HG03045 (cell line): ENCODE measurements at regions not wholly inside any gene's neighbourhood (a gene's known extent, or its start where the extent isn't known, plus 50 kb on each side); places are given as distances from the start of the nearest gene placed in this dataset.
"Not testable (repeated sequence)": the region's sequence is repeated elsewhere in the genome, so short reads cannot be mapped to it uniquely, and the experiment has no call there.

Source experiments
- ATAC-seq: cut with Tn5 transposase; IDR thresholded peaks from one replicate; pipeline ENCODE4 v1.9.1; 2021; ENCODE audit warnings: mild to moderate bottlenecking, moderate library complexity; ENCODE audit not compliant: unreplicated experiment

- ATAC-seq = no peak
Observed at GRCh38 chr14:105910426-105910825, 384.0 kb downstream of the TMEM121 start.

GRCh38 chr14:105911006-105911847, 384.8 kb downstream of the TMEM121 start:
- ATAC-seq = no peak

GRCh38 chr14:105911848-105912292, 385.5 kb downstream of the TMEM121 start:
- ATAC-seq = not testable (repeated sequence)

GRCh38 chr14:105912641-105913180, 386.3 kb downstream of the TMEM121 start:
- no peak for ATAC-seq

- ATAC-seq = no peak
Observed at GRCh38 chr14:105913221-105913620, 386.8 kb downstream of the TMEM121 start.

GRCh38 chr14:105913861-105914260, 387.5 kb downstream of the TMEM121 start:
- no peak for ATAC-seq

- ATAC-seq = not testable (repeated sequence)
Observed at GRCh38 chr14:105914281-105914680, 387.9 kb downstream of the TMEM121 start.

- no peak for ATAC-seq
Observed at GRCh38 chr14:105914738-105915385, 388.5 kb downstream of the TMEM121 start.

- not testable (repeated sequence) for ATAC-seq
Observed at GRCh38 chr14:105915546-105915945, 389.2 kb downstream of the TMEM121 start.

GRCh38 chr14:105917136-105917932, 391.0 kb downstream of the TMEM121 start:
- not testable (repeated sequence) for ATAC-seq

GRCh38 chr14:105917933-105918436, 391.6 kb downstream of the TMEM121 start:
- no peak for ATAC-seq

- no peak for ATAC-seq
Observed at GRCh38 chr14:105918496-105919262, 392.3 kb downstream of the TMEM121 start.

GRCh38 chr14:105919458-105920150, 393.2 kb downstream of the TMEM121 start:
- no peak for ATAC-seq

- not testable (repeated sequence) for ATAC-seq
Observed at GRCh38 chr14:105920151-105920700, 393.8 kb downstream of the TMEM121 start.

- ATAC-seq = not testable (repeated sequence)
Observed at GRCh38 chr14:105920803-105921755, 394.7 kb downstream of the TMEM121 start.

- ATAC-seq = not testable (repeated sequence)
Observed at GRCh38 chr14:105921781-105922180, 395.4 kb downstream of the TMEM121 start.

GRCh38 chr14:105923520-105924191, 397.3 kb downstream of the TMEM121 start:
- ATAC-seq = not testable (repeated sequence)
